ENCODE measurements at regions not wholly inside any gene's neighbourhood (a gene's known extent, or its start where the extent isn't known, plus 50 kb on each side); places are given as distances from the start of the nearest gene placed in this dataset.

DNA sequence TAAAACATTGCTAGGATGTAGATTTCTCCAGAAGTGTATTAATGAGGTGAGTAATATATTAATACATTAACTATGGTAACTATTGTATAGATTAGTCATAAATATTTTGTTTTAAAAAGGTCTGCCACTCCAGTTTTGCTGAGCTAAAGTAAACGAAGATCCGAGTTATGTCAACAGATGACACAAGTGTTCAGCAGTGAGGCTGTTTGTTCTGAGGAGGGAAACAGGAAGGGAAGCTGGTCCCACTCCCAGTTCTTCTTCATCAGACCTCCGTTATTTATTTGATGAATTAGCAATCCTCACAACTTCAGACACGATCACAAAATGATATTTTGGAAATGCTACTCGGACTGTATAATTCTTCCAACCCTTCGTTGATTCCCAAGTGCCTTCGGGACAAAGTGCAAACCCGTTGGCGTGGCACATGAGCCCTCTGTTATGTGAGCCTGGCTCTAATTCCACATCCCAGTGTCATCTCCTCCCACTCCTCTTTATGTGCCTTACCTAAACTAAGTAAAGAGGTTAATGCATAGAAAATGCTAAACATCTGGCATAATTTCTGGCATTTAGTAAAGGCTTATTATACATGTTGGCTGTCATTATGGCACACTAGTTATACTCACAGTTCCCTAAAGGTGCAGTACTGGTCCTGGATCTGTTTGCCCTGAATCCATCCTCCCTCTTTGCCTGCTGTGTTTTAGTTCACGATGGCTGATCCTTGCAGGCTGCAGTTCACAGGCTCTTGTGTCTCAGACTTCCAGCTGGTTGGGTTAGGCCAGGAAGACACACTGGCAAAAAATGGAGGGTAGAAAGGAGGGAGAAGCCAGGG, 190.6 kb upstream of the LNX1 start:
- Mint-ChIP-seq H3K9me3 (peaks cover 0 to 6% (median 0%) of the 10 kb centered on the region in 6 donors), H3K36me3 (no peaks in the 10 kb centered on the region), H3K4me3 (no peak overlapping the region), H3K4me1 (no peaks in the 10 kb centered on the region), H3K27ac (no peak overlapping the region), H3K27me3 (ENCODE audit: low read depth in 3 of 3) (peaks cover 0 to 4% (median 4%) of the 10 kb centered on the region in 3 donors)
- DNase-seq, result no peak

DNA sequence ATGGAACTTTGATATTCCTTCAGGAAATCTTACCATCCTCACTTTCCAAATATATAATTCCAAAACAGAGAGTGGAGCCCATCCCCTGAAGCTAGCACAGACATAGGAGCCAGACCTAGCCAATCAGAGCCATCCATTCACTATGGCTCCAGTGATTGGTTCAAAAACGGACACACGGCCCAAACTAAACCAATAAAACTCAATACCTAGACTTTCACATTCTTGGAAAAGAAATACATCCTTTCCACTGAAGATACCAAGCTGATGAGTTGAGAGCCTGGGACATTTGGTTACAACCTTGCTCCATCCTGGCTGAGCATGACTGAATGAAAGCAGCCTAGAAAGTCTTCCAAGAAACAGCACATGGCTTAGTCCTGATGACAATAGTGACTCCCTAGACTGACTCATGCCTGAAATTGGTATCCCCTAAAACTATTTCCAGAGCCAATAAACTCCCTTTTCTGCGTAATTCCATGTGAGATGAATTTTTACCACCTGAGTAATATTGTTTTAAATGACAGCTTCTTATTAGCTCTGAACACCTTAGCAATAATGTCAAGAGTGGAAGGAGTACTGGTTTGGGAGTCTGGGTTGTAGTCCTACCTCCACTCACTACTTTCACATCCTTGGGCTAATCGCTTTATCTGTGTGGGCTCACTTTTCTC, 189.6 kb upstream of the LNX1 start:
- Mint-ChIP-seq H3K36me3 (no peaks in the 10 kb centered on the region), H3K4me1 (no peaks in the 10 kb centered on the region), H3K27ac (no peak overlapping the region), H3K27me3 (ENCODE audit: low read depth in 3 of 3) (peaks cover 0 to 4% (median 4%) of the 10 kb centered on the region in 3 donors), H3K4me3 (no peak overlapping the region), H3K9me3 (peaks cover 0 to 6% (median 0%) of the 10 kb centered on the region in 6 donors)
- no peak for DNase-seq

DNA sequence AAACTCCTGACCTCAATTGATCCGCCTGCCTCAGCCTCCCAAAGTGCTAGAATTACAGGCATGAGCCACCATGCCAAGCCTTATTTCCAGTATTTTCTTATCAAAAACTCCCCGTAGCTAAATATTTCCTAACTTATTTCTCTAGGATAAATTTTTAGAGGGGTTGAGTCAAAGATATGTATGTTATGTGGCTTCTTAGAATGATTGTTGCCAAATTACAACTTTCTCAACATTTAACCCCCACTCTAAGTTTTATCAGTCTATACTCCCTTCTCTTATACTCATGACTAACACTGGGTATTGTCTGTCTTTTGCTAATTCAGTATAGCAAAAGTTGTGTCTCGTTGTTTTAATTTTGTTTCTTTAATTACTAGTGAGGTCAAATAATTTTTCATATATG, 187.7 kb upstream of the LNX1 start:
- no peak for DNase-seq
- peaks cover 0 to 4% (median 2%) of the 10 kb centered on the region in 3 donors for H3K27me3 Mint-ChIP-seq (ENCODE audit: low read depth in 3 of 3)
- no peaks in the 10 kb centered on the region for H3K4me1 Mint-ChIP-seq
- H3K36me3 Mint-ChIP-seq, result no peaks in the 10 kb centered on the region
- H3K9me3 Mint-ChIP-seq, result peaks cover 0 to 4% (median 0%) of the 10 kb centered on the region in 6 donors
- no peak overlapping the region for H3K4me3 Mint-ChIP-seq
- H3K27ac Mint-ChIP-seq, result no peak overlapping the region

DNA sequence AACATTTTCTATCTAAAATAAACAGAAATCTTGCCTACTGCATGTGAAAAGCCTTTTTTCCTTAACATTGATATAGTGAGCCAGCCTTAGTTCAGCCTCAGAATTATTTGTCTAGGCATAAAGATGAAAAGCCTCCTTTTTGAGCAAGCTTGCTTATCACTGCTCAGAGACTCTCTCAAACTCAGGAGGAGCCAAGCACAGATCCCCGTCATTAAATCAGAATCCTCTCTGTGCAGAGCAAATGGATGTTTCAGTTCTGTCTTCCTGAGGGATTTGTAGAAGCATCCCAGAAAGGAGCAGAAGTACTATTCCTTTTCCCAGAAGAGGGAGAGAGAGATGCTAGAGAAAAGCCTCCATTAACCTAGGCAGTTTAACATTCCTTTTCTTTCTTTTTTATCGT, 186.9 kb upstream of the LNX1 start:
- Mint-ChIP-seq H3K27me3 (ENCODE audit: low read depth in 3 of 3) (peaks cover 0 to 2% (median 2%) of the 10 kb centered on the region in 3 donors), H3K4me1 (no peaks in the 10 kb centered on the region), H3K9me3 (peaks cover 0 to 1% (median 0%) of the 10 kb centered on the region in 6 donors), H3K27ac (no peak overlapping the region), H3K4me3 (no peak overlapping the region), H3K36me3 (no peaks in the 10 kb centered on the region)
- DNase-seq, result no peak

DNA sequence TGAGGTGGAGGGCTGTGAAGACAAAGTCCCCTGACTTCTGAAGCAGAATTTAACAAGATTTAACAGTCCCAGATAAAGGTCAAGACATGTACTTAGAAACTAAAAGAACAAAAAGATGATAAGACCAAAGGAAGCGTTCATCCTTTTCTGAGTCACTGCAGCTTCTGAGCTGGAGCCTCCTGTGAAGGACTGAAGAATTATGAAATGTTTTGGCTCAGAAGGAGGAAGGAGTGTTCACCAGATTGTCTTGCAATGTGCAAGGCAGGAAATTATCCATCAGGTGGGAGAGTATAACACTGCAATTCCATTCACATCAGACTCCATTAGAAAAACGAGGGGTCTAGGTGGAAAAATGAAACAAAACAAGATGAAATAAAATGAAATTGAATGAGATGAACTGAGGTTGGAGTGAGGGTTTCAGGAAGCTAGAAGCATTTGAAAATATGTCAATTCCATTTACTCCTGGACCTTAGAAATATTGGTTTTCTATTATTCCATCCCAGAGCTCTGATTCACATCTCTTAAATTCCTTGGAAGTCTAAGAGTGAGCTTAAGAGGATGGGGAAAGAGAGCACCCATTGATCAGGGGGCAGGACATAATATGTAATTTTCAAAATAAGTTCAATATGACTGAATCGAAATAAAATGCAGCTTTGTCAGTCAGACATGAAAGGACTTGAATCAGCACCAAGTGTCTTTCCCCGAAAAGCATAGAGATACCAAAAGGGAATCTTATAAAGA, 186.1 kb upstream of the LNX1 start:
- H3K4me3 Mint-ChIP-seq, result no peak overlapping the region
- no peaks in the 10 kb centered on the region for H3K4me1 Mint-ChIP-seq
- no peak for DNase-seq
- H3K36me3 Mint-ChIP-seq, result no peaks in the 10 kb centered on the region
- H3K9me3 Mint-ChIP-seq, result no peaks in the 10 kb centered on the region
- H3K27ac Mint-ChIP-seq, result no peak overlapping the region
- peaks cover 0 to 2% (median 2%) of the 10 kb centered on the region in 3 donors for H3K27me3 Mint-ChIP-seq (ENCODE audit: low read depth in 3 of 3)

DNA sequence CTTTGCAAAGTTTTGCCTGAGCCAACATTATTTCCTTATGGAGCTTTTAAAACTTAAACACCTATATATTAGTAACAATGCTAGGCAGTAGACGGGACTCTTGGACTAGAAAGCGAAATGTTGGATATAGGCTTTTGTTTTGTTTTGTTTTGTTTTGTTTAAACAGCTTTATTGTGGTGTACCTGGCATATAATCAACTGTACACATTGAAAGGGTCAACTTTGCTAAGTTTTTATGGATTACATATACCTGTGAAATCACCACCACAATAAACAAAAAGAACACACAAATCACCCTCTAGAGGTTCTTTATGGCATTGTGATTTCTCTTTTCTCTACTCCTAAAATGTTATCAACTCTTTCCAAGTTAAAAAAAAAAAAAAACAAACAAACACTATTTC, 184.9 kb upstream of the LNX1 start:
- Mint-ChIP-seq H3K36me3 (no peaks in the 10 kb centered on the region), H3K27ac (no peak overlapping the region), H3K4me3 (no peak overlapping the region), H3K27me3 (ENCODE audit: low read depth in 3 of 3) (peaks cover 0 to 3% (median 2%) of the 10 kb centered on the region in 3 donors), H3K4me1 (no peaks in the 10 kb centered on the region), H3K9me3 (no peaks in the 10 kb centered on the region)
- no peak for DNase-seq

DNA sequence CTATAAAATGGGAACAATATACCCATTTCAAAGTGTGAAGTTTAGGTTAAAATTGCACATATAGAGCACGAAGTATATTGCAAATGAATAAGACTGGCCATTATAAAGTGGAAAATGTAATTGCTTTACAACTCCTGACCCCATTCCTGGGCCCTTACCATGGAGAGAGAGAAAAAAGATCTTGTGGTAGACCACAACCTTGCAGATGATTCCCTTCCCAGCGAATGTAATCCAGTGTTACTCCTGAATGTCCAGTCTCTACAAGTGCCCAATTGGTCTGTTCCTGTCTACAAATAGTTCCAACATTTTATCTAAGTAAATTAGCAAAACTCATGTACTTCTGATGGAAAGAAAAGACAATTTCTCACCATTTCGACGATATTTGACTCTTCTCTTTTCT, 184.1 kb upstream of the LNX1 start:
- no peak overlapping the region for H3K27ac Mint-ChIP-seq

DNA sequence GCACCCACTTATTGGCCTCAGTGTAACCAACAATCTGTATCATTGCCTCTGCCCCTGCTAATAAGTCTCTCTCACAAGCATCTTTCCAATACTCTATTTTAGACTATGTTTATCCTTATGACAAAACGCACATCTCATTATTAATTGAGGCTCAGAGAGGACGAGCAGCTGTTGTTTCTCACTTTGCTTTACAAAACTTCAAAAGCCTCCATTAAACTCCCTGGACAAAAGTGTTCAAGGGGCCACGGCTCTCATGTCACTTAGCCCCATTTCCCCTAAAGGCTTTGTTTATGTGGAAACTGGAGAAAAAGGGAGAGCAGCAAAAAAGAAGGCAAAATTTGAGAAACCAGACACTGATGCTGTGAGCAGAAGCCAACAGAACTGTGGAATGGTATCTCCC, 180.0 kb upstream of the LNX1 start:
- Mint-ChIP-seq H3K27ac (no peak overlapping the region), H3K4me1 (no peaks in the 10 kb centered on the region), H3K9me3 (peaks cover 0 to 2% (median 0%) of the 10 kb centered on the region in 6 donors), H3K36me3 (no peaks in the 10 kb centered on the region), H3K27me3 (ENCODE audit: low read depth in 3 of 3) (peaks cover 0 to 3% (median 1%) of the 10 kb centered on the region in 3 donors), H3K4me3 (no peak overlapping the region)
- no peak for DNase-seq

More for the DNA sequence above, 184.1 kb upstream of the LNX1 start:
- Mint-ChIP-seq H3K9me3 (no peaks in the 10 kb centered on the region), H3K4me1 (no peaks in the 10 kb centered on the region), H3K27me3 (ENCODE audit: low read depth in 3 of 3) (peaks cover 0 to 2% (median 1%) of the 10 kb centered on the region in 3 donors), H3K36me3 (no peaks in the 10 kb centered on the region), H3K4me3 (no peak overlapping the region)
- DNase-seq, result no peak

DNA sequence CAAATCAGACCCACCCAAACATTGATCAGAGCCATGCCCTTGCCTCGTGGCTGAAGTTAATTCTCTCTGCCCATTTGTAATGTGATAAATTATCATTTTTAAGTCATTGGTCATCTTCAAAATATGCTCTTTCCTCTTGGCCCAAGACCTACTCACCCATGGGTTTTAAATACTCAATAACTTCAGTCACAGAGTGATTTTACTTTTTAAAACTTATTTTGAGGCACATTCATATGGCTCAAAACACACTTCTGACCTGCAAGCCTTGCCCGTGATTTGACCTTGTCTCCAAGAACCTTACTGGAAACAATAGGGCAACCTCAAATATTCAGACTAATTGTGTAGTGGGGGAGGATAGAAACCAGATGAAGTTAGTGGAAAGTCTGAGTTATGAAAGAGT, 176.2 kb upstream of the LNX1 start:
- Mint-ChIP-seq H3K9me3 (peaks cover 0 to 2% (median 0%) of the 10 kb centered on the region in 6 donors), H3K27me3 (ENCODE audit: low read depth in 3 of 3) (peaks cover 0 to 3% (median 1%) of the 10 kb centered on the region in 3 donors), H3K36me3 (no peaks in the 10 kb centered on the region), H3K4me1 (no peaks in the 10 kb centered on the region), H3K4me3 (no peak overlapping the region), H3K27ac (no peak overlapping the region)
- no peak for DNase-seq

DNA sequence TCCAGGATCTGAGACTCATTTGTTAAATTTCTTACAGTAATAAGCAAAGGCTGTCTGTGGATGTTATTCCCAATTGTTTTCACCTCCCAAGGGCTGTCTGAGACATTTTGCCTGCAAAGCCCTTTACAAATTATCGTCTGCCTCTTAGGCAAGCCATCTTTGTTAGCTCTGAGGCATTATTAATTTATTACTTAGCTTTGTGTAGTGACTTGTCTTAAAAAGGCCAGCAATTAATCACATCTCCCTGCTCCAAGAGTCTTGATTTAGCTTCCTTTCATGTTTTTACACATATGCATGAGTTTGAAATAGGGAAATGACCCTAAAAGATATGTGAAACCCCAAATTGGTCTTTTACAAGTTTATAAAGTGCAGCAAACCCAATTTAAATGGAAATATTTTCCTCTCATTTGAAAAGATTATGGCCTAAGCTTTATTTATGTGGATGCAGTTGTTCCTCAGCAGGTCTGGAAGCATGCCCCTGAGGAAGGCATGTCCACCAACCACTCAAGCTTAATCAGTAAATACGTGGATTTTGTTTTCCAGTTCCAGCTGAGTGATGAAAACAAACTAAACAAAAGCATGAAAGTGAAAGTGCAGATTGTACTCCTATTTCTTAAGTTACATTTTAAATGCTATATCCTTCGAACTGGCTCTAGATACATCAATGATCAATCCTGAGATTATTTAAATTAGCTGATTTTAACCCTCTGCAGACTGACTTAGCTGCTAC, 173.6 kb upstream of the LNX1 start:
- H3K27me3 Mint-ChIP-seq (ENCODE audit: low read depth in 3 of 3), result peaks cover 0 to 3% (median 0%) of the 10 kb centered on the region in 3 donors
- no peaks in the 10 kb centered on the region for H3K4me1 Mint-ChIP-seq
- H3K4me3 Mint-ChIP-seq, result no peak overlapping the region
- peaks cover 0 to 12% (median 2%) of the 10 kb centered on the region in 6 donors for H3K9me3 Mint-ChIP-seq
- no peaks in the 10 kb centered on the region for H3K36me3 Mint-ChIP-seq
- no peak for DNase-seq
- no peak overlapping the region for H3K27ac Mint-ChIP-seq

DNA sequence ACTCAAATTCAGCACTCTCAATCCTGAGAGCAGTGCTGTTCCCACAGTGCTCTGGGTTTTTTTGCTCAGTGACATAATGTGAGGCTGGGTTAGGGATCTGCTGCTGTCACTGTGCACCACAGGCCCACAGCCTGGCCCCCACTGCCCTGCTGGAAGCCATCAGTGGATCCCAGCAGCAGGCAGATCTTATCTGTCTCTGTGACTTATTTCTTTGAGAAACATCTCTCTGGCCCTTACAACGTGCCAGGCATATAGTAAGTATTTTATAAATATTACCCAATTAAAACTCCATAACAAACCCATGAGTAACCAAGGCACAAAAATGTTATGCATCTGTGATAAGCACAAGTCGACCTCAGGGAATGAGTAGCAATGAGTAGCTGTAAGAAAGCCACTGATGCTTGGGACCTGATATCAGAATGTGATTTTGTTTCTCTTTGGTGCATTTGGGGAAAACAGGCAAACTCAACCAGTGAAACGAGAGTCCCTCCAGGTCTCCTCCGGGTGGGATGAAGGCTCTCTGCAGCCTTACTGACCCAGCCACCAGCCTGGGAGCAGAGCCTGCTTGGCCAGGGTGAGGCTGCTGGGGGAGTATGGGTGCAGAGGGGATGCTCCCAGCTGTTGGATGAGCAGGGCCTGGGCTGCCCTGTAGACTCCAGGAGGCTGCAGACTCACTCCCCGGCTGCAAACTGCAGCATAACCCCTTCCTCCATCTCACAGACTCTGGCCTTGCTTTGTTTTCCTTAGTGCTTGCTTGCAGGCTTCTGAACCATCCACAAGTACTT, 172.7 kb upstream of the LNX1 start:
- Mint-ChIP-seq H3K4me3 (no peak overlapping the region), H3K27ac (no peak overlapping the region), H3K27me3 (ENCODE audit: low read depth in 3 of 3) (peaks cover 0 to 3% (median 0%) of the 10 kb centered on the region in 3 donors), H3K4me1 (no peaks in the 10 kb centered on the region), H3K9me3 (peaks cover 0 to 12% (median 2%) of the 10 kb centered on the region in 6 donors), H3K36me3 (no peaks in the 10 kb centered on the region)
- no peak for DNase-seq

DNA sequence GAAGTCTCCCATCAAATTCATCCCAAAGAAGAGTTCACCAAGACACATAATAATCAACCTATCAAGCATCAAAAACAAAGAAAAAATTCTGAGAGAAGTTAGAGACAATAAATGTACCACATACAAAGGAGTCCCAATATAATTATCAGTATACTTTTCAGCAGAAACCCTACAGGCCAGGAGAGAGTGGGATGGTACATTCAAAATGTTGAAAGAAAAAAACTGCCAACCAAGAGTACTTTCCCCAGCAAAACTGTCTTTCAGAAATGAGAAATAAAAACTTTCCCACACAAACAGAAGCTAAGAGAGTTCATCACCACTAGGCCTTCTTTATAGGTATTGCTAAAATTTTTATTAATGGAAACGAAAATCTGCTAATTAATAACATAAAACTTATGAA, 164.4 kb upstream of the LNX1 start:
- Mint-ChIP-seq H3K4me1 (no peaks in the 10 kb centered on the region), H3K4me3 (no peak overlapping the region), H3K27me3 (ENCODE audit: low read depth in 3 of 3) (peaks cover 0 to 5% (median 2%) of the 10 kb centered on the region in 3 donors), H3K36me3 (peaks cover 0 to 5% (median 0%) of the 10 kb centered on the region in 3 donors), H3K9me3 (peaks cover 6 to 20% (median 11%) of the 10 kb centered on the region in 6 donors), H3K27ac (peak overlapping the region in 1 of 6 donors; percentile 38)
- no peak for DNase-seq

DNA sequence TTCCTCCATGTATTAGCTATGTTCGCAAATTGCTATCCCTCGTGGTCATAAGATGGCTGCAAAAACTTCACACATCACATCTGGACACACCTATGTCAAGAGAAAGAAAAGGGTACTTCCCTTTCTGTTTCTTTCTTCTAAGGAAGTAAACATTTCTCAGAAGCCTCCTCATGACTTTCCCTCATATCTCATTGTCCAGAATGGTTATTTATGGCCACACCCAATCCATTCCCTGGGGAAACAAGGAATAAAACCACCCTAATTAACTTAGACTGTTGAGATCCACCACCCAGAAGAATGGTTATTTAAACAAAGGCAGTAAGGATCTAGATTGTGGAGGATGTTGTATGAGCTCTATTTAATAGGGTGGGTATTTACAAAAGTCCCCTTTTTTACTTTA, 160.8 kb upstream of the LNX1 start:
- H3K4me1 Mint-ChIP-seq, result no peaks in the 10 kb centered on the region
- peaks cover 0 to 3% (median 2%) of the 10 kb centered on the region in 3 donors for H3K27me3 Mint-ChIP-seq (ENCODE audit: low read depth in 3 of 3)
- H3K36me3 Mint-ChIP-seq, result peaks cover 0 to 5% (median 0%) of the 10 kb centered on the region in 3 donors
- no peak overlapping the region for H3K4me3 Mint-ChIP-seq
- peaks cover 5 to 17% (median 10%) of the 10 kb centered on the region in 6 donors for H3K9me3 Mint-ChIP-seq
- DNase-seq, result no peak
- no peak overlapping the region for H3K27ac Mint-ChIP-seq
